ENCODE measurements at regions not wholly inside any gene's neighbourhood (a gene's known extent, or its start where the extent isn't known, plus 50 kb on each side); places are given as distances from the start of the nearest gene placed in this dataset.
"Not testable (repeated sequence)": the region's sequence is repeated elsewhere in the genome, so short reads cannot be mapped to it uniquely, and the experiment has no call there.

DNA sequence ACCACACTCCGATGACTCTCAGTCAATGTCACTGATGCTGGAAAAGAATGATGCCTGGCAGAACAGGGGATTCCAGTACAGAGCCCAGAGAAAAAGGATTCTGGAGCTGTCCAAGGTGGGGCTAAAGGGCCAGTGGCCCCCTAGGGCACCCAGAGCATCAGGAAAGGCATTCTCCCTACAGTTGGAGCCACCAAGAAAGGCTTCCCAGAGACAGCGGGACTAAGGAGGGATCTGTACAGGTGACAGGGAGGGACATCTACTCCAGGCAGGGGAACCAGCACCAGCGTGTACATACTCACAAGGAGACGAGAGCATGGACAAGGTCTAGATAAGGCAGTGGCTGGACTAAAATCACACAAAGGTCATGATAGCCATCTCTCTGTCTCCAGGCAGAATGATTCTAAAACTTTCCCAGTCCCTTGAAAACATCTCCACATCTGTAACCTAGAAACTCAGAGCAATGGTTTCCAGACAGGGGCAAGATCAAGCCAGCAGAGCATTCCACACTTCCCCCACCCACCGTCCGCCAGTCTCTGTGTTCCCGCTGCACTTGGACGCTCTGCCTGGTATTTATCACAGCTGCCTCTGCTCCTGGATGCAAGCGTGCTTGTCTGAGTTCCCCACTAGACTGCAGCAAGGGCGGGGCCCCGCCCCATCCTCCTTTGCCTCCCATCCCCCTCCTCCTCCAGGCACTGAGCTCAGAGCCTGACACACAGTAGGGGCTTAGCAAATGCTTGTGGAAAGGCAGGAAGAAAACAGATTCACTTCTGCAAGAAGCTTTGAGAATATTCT is 111.6 kb upstream of the ZC3H12A start:
- Mint-ChIP-seq H3K4me3 (no peak overlapping the region), H3K9me3 (peaks cover 1% of the 10 kb centered on the region), H3K36me3 (no peaks in the 10 kb centered on the region), H3K27me3 (peaks cover 34% of the 10 kb centered on the region), H3K4me1 (no peaks in the 10 kb centered on the region), H3K27ac (no peak overlapping the region)
- no peak for DNase-seq
- POLR2A ChIA-PET = no interaction called here
- ATAC-seq (ENCODE audit: low read depth) = no peak

DNA sequence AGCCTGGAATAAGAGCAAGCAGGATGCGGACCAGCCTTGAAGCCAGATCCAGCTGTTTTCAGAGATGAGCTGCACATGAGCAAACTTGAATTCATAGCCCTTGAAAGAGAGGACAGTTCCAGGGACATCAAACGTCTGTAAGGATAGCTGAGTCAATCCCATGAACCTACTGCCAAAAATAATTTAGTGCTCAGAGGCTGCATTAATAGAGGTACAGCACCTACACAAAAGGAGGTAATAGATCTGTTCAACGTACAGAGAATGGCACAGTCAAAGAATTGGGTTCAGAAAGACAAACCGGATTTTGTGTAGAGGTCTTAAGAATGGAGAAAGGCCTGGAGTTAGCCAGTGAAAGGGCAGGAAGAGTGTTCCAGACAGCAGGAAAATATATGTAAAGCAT is 110.8 kb upstream of the ZC3H12A start:
- H3K27ac Mint-ChIP-seq = no peak overlapping the region
- H3K27me3 Mint-ChIP-seq = peaks cover 30% of the 10 kb centered on the region
- DNase-seq (no peak), ATAC-seq (ENCODE audit: low read depth) (no peak)
- POLR2A ChIA-PET = no interaction called here
- H3K36me3 Mint-ChIP-seq = no peaks in the 10 kb centered on the region
- H3K4me3 Mint-ChIP-seq = no peak overlapping the region
- no peaks in the 10 kb centered on the region for H3K4me1 Mint-ChIP-seq
- H3K9me3 Mint-ChIP-seq = peaks cover 1% of the 10 kb centered on the region

GRCh38 chr1:37368665-37369315 is 105.6 kb upstream of the ZC3H12A start:
- H3K27ac Mint-ChIP-seq; DNase-seq; H3K4me3 Mint-ChIP-seq; ATAC-seq (ENCODE audit: low read depth); POLR2A ChIA-PET; H3K9me3 Mint-ChIP-seq; H3K4me1 Mint-ChIP-seq; H3K36me3 Mint-ChIP-seq; H3K27me3 Mint-ChIP-seq: not testable (repeated sequence)

DNA sequence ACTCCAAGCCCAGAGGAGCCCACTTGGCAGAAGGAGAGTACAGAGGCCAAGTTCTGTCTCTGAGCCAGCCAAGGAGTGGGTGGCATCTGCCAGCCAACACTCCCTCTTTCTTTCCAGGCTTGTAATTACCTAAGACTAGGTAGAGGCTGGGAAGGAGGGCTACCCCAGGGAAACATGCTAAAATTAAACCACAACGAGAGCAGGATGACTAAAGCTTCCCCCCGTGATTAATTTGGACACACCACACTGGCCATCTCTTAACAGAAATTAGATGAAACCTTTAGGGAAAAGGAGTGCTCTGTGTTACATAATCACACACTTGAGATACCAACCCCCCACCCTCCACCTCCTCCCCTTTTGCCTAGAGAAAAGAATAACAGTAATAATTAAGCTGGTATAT is 102.1 kb upstream of the ZC3H12A start:
- no peak for DNase-seq
- H3K9me3 Mint-ChIP-seq = peaks cover 4% of the 10 kb centered on the region
- POLR2A ChIA-PET = no interaction called here
- H3K36me3 Mint-ChIP-seq = no peaks in the 10 kb centered on the region
- H3K4me1 Mint-ChIP-seq = no peaks in the 10 kb centered on the region
- H3K4me3 Mint-ChIP-seq = no peak overlapping the region
- no peak for ATAC-seq (ENCODE audit: low read depth)
- peaks cover 6% of the 10 kb centered on the region for H3K27me3 Mint-ChIP-seq
- no peak overlapping the region for H3K27ac Mint-ChIP-seq

DNA sequence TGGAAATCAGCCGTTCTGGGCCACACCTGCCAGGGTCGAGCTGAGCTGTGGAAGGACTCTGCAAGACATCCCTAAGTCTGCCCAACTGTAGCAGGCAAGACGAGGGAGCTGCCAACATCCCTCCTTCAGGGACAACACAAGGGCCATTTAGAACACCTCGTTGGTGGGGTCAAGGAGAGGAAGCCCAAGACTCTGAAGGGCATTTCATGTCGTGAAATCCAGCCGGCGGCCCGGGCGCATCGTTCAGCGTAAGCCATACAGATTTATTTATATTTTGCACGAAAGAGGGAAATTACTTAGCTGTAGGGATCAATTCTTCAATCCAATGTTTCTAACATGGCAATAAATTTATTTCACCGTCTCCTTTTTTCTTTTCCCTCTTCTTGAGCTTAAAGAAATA is 101.7 kb upstream of the ZC3H12A start:
- ATAC-seq (ENCODE audit: low read depth) = no peak
- POLR2A ChIA-PET = no interaction called here
- Mint-ChIP-seq H3K4me1 (no peaks in the 10 kb centered on the region), H3K9me3 (peaks cover 4% of the 10 kb centered on the region), H3K27me3 (peaks cover 6% of the 10 kb centered on the region), H3K27ac (no peak overlapping the region), H3K36me3 (no peaks in the 10 kb centered on the region), H3K4me3 (no peak overlapping the region)
- DNase-seq = no peak

GRCh38 chr1:37373413-37373812 is 101.0 kb upstream of the ZC3H12A start:
- H3K27me3 Mint-ChIP-seq = peaks cover 6% of the 10 kb centered on the region
- ATAC-seq (ENCODE audit: low read depth) (no peak), DNase-seq (no peak)
- H3K4me3 Mint-ChIP-seq = no peak overlapping the region
- POLR2A ChIA-PET = no interaction called here
- H3K36me3 Mint-ChIP-seq = no peaks in the 10 kb centered on the region
- H3K4me1 Mint-ChIP-seq = no peaks in the 10 kb centered on the region
- H3K27ac Mint-ChIP-seq = no peak overlapping the region
- H3K9me3 Mint-ChIP-seq = peaks cover 4% of the 10 kb centered on the region

DNA sequence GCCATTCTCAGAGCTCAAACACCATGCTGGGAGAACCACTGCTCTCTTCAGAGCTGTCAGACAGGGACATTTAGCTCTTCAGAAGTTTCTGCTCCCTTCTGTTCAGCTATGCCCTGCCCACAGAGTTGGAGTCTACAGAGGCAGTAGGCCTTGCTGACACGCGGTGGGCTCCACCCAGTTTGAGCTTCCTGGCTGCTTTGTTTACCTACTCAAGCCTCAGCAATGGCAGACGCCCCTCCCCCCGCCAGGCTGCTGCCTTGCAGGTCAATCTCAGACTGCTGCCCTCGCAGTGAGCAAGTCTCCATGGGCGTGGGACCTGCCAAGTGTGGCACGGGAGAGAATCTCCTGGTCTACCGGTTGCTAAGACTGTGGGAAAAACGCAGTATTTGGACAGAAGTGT is 93.8 kb upstream of the ZC3H12A start:
- POLR2A ChIA-PET; ATAC-seq (ENCODE audit: low read depth); H3K27me3 Mint-ChIP-seq: not testable (repeated sequence)

GRCh38 chr1:37387854-37388253 is 86.5 kb upstream of the ZC3H12A start:
- Mint-ChIP-seq H3K9me3 (no peaks in the 10 kb centered on the region), H3K36me3 (no peaks in the 10 kb centered on the region), H3K4me1 (no peaks in the 10 kb centered on the region), H3K27ac (no peak overlapping the region), H3K4me3 (no peak overlapping the region), H3K27me3 (peaks cover 6% of the 10 kb centered on the region)
- ATAC-seq (ENCODE audit: low read depth) (no peak), DNase-seq (no peak)
- POLR2A ChIA-PET = no interaction called here

More for the DNA sequence above, 93.8 kb upstream of the ZC3H12A start:
- not testable (repeated sequence) for H3K36me3 Mint-ChIP-seq, H3K4me3 Mint-ChIP-seq, H3K27ac Mint-ChIP-seq, H3K4me1 Mint-ChIP-seq, H3K9me3 Mint-ChIP-seq, DNase-seq

- Mint-ChIP-seq H3K4me3 (no peak overlapping the region), H3K27me3 (peaks cover 11% of the 10 kb centered on the region), H3K27ac (no peak overlapping the region), H3K4me1 (no peaks in the 10 kb centered on the region), H3K9me3 (no peaks in the 10 kb centered on the region), H3K36me3 (no peaks in the 10 kb centered on the region)
- POLR2A ChIA-PET = no interaction called here
- DNase-seq (no peak), ATAC-seq (ENCODE audit: low read depth) (no peak)
Observed at GRCh38 chr1:37389327-37389726, 85.1 kb upstream of the ZC3H12A start.

DNA sequence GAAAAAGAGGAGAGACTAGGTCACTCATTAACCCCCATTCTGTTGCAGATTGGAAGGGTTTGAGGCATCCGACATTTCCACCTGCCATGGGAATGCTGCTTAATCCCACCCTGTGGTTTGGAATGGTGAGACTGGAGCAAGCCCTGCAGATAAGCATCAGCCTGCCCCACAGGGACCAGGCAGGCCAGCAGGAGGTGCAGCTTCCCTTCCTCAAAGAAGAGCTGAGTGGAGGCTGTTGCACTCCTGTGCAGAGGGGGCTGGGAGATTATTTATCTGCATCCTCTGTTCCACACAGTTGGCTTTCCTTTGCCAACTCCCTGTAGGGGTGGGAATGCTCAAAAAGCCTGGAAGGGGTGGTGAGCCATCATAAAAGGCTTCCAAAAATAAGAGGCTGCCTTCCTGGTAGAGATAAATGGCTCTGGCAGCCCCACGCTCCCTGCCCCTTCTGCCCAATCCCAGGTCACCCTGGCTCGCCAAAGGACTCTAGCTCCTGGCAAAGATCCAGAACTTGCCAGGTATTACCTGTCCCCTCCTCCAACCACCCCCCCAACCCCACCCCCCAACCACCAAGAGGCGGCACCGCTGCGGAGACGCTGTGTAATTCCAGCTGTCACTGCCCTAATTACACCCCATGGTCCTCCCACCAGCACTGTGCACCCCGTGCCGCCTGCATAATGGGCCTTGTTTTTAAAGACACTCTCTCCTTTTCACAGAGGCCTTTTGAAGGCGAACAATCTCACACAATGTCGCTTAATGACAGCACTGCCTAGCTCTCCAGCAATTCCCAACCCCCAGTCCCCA is 83.0 kb upstream of the ZC3H12A start:
- DNase-seq = no peak
- H3K36me3 Mint-ChIP-seq = no peaks in the 10 kb centered on the region
- no peaks in the 10 kb centered on the region for H3K4me1 Mint-ChIP-seq
- H3K27me3 Mint-ChIP-seq = peaks cover 25% of the 10 kb centered on the region
- no peak overlapping the region for H3K4me3 Mint-ChIP-seq
- POLR2A ChIA-PET = no interaction called here
- ATAC-seq (ENCODE audit: low read depth) = no peak
- no peaks in the 10 kb centered on the region for H3K9me3 Mint-ChIP-seq
- H3K27ac Mint-ChIP-seq = no peak overlapping the region

DNA sequence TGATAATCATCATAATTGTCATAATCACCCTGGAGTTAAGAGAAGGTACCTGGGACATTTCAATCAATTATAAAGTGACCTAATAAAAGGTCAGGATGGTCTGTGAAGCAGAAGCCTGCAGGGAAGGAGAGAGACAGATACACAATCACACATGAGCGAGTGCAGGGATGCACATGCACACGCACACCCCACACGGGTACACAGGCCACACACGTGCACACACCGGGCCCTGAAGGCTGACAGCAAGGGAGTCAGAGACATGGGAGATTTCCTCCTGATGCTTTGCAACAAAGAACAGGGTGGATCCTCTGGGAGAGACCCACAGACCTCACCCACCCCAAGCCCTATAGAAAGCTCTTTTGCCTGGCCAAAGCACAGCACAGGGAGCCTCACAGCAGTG is 82.3 kb upstream of the ZC3H12A start:
- no peaks in the 10 kb centered on the region for H3K36me3 Mint-ChIP-seq
- no peak for DNase-seq
- peaks cover 25% of the 10 kb centered on the region for H3K27me3 Mint-ChIP-seq
- no peak overlapping the region for H3K4me3 Mint-ChIP-seq
- POLR2A ChIA-PET = no interaction called here
- no peak overlapping the region for H3K27ac Mint-ChIP-seq
- no peaks in the 10 kb centered on the region for H3K4me1 Mint-ChIP-seq
- no peak for ATAC-seq (ENCODE audit: low read depth)
- H3K9me3 Mint-ChIP-seq = no peaks in the 10 kb centered on the region

GRCh38 chr1:37393173-37394120 is 80.9 kb upstream of the ZC3H12A start:
- Mint-ChIP-seq H3K27ac (no peak overlapping the region), H3K27me3 (peaks cover 22% of the 10 kb centered on the region), H3K9me3 (no peaks in the 10 kb centered on the region), H3K4me3 (no peak overlapping the region), H3K36me3 (no peaks in the 10 kb centered on the region), H3K4me1 (no peaks in the 10 kb centered on the region)
- DNase-seq (no peak), ATAC-seq (ENCODE audit: low read depth) (no peak)
- POLR2A ChIA-PET = no interaction called here

All from activated naive CD8-positive, alpha-beta T cell treated with anti-CD3 and anti-CD28 coated beads, Interleukin-2, amount 10 ng/mL, durations not matched to agents 7 days and 5 days (primary cell).